Chondrocyte (in vitro differentiated cells): ENCODE measurements at regions not wholly inside any gene's neighbourhood (a gene's known extent, or its start where the extent isn't known, plus 50 kb on each side); places are given as distances from the start of the nearest gene placed in this dataset.
"Not testable (repeated sequence)": the region's sequence is repeated elsewhere in the genome, so short reads cannot be mapped to it uniquely, and the experiment has no call there.

Experiments
- DNase-seq: peaks from one replicate; pipeline ENCODE4 v3.0.0; 2021; ENCODE audit warnings: mixed read lengths, low spot score
- H3K27ac Mint-ChIP-seq: one replicate; pipeline ENCODE4 v1.8.0; 2021; ENCODE audit warnings: mild to moderate bottlenecking, moderate library complexity, mixed read lengths; ENCODE audit not compliant: unreplicated experiment
- H3K27me3 Mint-ChIP-seq: 2 replicates; pipeline ENCODE4 v1.8.0; 2021; ENCODE audit warnings: low read depth, mixed read lengths
- H3K36me3 Mint-ChIP-seq: 2 replicates; pipeline ENCODE4 v1.8.0; 2021; ENCODE audit warnings: low read depth, mixed read lengths
- H3K4me1 Mint-ChIP-seq: 2 replicates; pipeline ENCODE4 v1.8.0; 2021; ENCODE audit warnings: low read depth, mild to moderate bottlenecking, mixed read lengths
- H3K4me3 Mint-ChIP-seq: one replicate; pipeline ENCODE4 v1.8.0; 2021; ENCODE audit warnings: mild to moderate bottlenecking, moderate library complexity, mixed read lengths; ENCODE audit not compliant: unreplicated experiment
- H3K9me3 Mint-ChIP-seq: 2 replicates; pipeline ENCODE4 v1.8.0; 2021; ENCODE audit warnings: low read depth, mixed read lengths
- CTCF ChIP-seq: fragments of 200-600 bp; sonication (generic); IDR thresholded peaks from 2 replicates; pipeline ENCODE4 v1.5.0; 2021; ENCODE audit warnings: antibody characterized with exemption, mild to moderate bottlenecking, moderate library complexity

- TF ChIP-seq CTCF = no peak
- Mint-ChIP-seq H3K36me3 (no peaks in the 10 kb centered on the region), H3K4me1 (no peaks in the 10 kb centered on the region), H3K4me3 (no peak overlapping the region), H3K9me3 (peaks cover 32% of the 10 kb centered on the region), H3K27ac (no peak overlapping the region), H3K27me3 (peaks cover 4% of the 10 kb centered on the region)
- no peak for DNase-seq
Measured at GRCh38 chr2:116979916-116980764, 834.4 kb upstream of the DDX18 start.

DNA sequence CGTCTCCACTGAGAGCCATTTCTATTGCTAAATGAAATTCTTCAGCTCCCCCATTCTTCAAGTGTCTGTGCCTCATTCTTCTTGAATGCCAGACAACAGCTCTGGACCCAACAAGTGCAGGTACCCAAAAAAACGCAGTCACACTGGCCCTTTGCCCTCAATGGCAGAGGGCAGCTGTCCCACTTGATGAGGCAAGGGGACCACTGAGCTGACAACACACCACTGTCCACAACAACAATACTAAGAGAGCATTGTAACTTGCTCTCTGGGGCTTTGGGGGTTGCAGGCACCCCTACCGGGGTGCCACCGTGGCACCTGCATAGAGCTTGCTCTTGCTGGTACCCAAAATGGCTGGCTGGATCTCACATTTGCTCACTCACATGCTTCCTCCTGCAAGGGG lies 827.0 kb upstream of the DDX18 start:
- no peak for DNase-seq
- Mint-ChIP-seq H3K27me3 (peaks cover 2% of the 10 kb centered on the region), H3K9me3 (peaks cover 26% of the 10 kb centered on the region)

GRCh38 chr2:116988303-116988702 lies 826.2 kb upstream of the DDX18 start:
- H3K27me3 Mint-ChIP-seq = peaks cover 2% of the 10 kb centered on the region
- DNase-seq = no peak
- peaks cover 21% of the 10 kb centered on the region for H3K9me3 Mint-ChIP-seq
- no peak overlapping the region for H3K27ac Mint-ChIP-seq
- H3K4me3 Mint-ChIP-seq = no peak overlapping the region
- H3K4me1 Mint-ChIP-seq = no peaks in the 10 kb centered on the region
- no peaks in the 10 kb centered on the region for H3K36me3 Mint-ChIP-seq
- TF ChIP-seq CTCF = no peak

More for the DNA sequence above, 827.0 kb upstream of the DDX18 start:
- Mint-ChIP-seq H3K4me1 (no peaks in the 10 kb centered on the region), H3K36me3 (no peaks in the 10 kb centered on the region), H3K27ac (no peak overlapping the region), H3K4me3 (no peak overlapping the region)
- TF ChIP-seq CTCF = no peak

DNA sequence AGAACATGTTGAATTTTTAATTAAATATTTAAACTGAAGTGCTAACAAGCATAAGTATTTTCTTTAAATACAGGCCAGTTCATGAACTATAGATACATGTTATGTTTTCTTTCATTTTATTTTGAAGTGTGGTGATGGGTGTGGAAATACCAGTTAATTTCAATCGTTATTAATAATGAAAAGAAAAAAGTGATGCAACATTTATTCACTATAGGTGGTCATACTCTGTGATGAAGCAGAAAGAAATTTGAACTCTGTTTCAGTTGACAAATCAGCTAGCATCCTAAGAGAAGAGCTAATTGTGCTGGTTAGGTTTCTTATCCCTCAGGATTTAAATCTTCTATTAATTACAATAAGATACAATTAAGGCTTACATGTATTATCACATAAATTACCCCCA lies 795.1 kb upstream of the DDX18 start:
- TF ChIP-seq CTCF = no peak
- no peak overlapping the region for H3K4me3 Mint-ChIP-seq
- no peaks in the 10 kb centered on the region for H3K36me3 Mint-ChIP-seq
- H3K9me3 Mint-ChIP-seq = no peaks in the 10 kb centered on the region
- H3K27ac Mint-ChIP-seq = no peak overlapping the region
- DNase-seq = no peak
- H3K4me1 Mint-ChIP-seq = no peaks in the 10 kb centered on the region
- H3K27me3 Mint-ChIP-seq = no peaks in the 10 kb centered on the region

GRCh38 chr2:117027646-117028045 lies 786.8 kb upstream of the DDX18 start:
- Mint-ChIP-seq H3K27me3 (no peaks in the 10 kb centered on the region), H3K4me1 (no peaks in the 10 kb centered on the region), H3K4me3 (no peak overlapping the region), H3K27ac (no peak overlapping the region), H3K36me3 (no peaks in the 10 kb centered on the region), H3K9me3 (peaks cover 22% of the 10 kb centered on the region)
- no peak for DNase-seq
- no peak for TF ChIP-seq CTCF

- H3K4me3 Mint-ChIP-seq, H3K4me1 Mint-ChIP-seq, H3K27me3 Mint-ChIP-seq, H3K36me3 Mint-ChIP-seq, DNase-seq, H3K27ac Mint-ChIP-seq: not testable (repeated sequence)
- H3K9me3 Mint-ChIP-seq = peaks cover 29% of the 10 kb centered on the region
Measured at GRCh38 chr2:117028708-117029107, 785.8 kb upstream of the DDX18 start.
